Right kidney (tissue), 1 donor: ENCODE measurements at regions not wholly inside any gene's neighbourhood (a gene's known extent, or its start where the extent isn't known, plus 50 kb on each side); places are given as distances from the start of the nearest gene placed in this dataset.
"Not testable (repeated sequence)": the region's sequence is repeated elsewhere in the genome, so short reads cannot be mapped to it uniquely, and the experiment has no call there.

Experiments
- DNase-seq: peaks from one replicate; pipeline ENCODE4 v3.0.0-alpha.2; 2016

- not testable (repeated sequence) for DNase-seq
These were observed 63.5 kb downstream of the UNC93B1 start for GRCh38 chr11:67940440-67940839.

GRCh38 chr11:67938964-67939363 lies 64.9 kb downstream of the UNC93B1 start:
- DNase-seq, result not testable (repeated sequence)

GRCh38 chr11:67938371-67938770 lies 65.5 kb downstream of the UNC93B1 start:
- not testable (repeated sequence) for DNase-seq

- DNase-seq, result not testable (repeated sequence)
These were observed 80.3 kb downstream of the UNC93B1 start for GRCh38 chr11:67923565-67923964.

GRCh38 chr11:67920546-67920945 lies 83.4 kb downstream of the UNC93B1 start:
- DNase-seq, result not testable (repeated sequence)

- not testable (repeated sequence) for DNase-seq
These were observed 91.7 kb downstream of the UNC93B1 start for GRCh38 chr11:67912184-67912583.

- DNase-seq, result not testable (repeated sequence)
These were observed 92.7 kb downstream of the UNC93B1 start for GRCh38 chr11:67911211-67911610.

GRCh38 chr11:67910803-67911202 lies 93.1 kb downstream of the UNC93B1 start:
- DNase-seq, result not testable (repeated sequence)

GRCh38 chr11:67906969-67907368 lies 96.9 kb downstream of the UNC93B1 start:
- DNase-seq, result not testable (repeated sequence)

- DNase-seq, result not testable (repeated sequence)
These were observed 104.4 kb downstream of the UNC93B1 start for GRCh38 chr11:67899462-67899861.

- DNase-seq, result not testable (repeated sequence)
These were observed 110.4 kb downstream of the UNC93B1 start for GRCh38 chr11:67893487-67893886.

GRCh38 chr11:67889646-67890045 lies 114.3 kb downstream of the UNC93B1 start:
- not testable (repeated sequence) for DNase-seq

GRCh38 chr11:67888056-67888455 lies 115.8 kb downstream of the UNC93B1 start:
- not testable (repeated sequence) for DNase-seq

- DNase-seq, result not testable (repeated sequence)
These were observed 117.2 kb downstream of the UNC93B1 start for GRCh38 chr11:67886672-67887071.

GRCh38 chr11:67886207-67886606 lies 117.7 kb downstream of the UNC93B1 start:
- not testable (repeated sequence) for DNase-seq

- DNase-seq, result not testable (repeated sequence)
These were observed 118.3 kb downstream of the UNC93B1 start for GRCh38 chr11:67885574-67885973.

- DNase-seq, result not testable (repeated sequence)
These were observed 118.9 kb downstream of the UNC93B1 start for GRCh38 chr11:67884761-67885558.

- DNase-seq, result not testable (repeated sequence)
These were observed 119.7 kb downstream of the UNC93B1 start for GRCh38 chr11:67884073-67884757.

- DNase-seq, result not testable (repeated sequence)
These were observed 121.6 kb downstream of the UNC93B1 start for GRCh38 chr11:67882304-67882703.

- not testable (repeated sequence) for DNase-seq
These were observed 122.1 kb downstream of the UNC93B1 start for GRCh38 chr11:67881836-67882235.

GRCh38 chr11:67880594-67881196 lies 123.2 kb downstream of the UNC93B1 start:
- not testable (repeated sequence) for DNase-seq

- DNase-seq, result not testable (repeated sequence)
These were observed 125.2 kb downstream of the UNC93B1 start for GRCh38 chr11:67878666-67879065.

GRCh38 chr11:67877316-67877715 lies 126.6 kb downstream of the UNC93B1 start:
- not testable (repeated sequence) for DNase-seq
